ENCODE measurements at regions not wholly inside any gene's neighbourhood (a gene's known extent, or its start where the extent isn't known, plus 50 kb on each side); places are given as distances from the start of the nearest gene placed in this dataset.

DNA sequence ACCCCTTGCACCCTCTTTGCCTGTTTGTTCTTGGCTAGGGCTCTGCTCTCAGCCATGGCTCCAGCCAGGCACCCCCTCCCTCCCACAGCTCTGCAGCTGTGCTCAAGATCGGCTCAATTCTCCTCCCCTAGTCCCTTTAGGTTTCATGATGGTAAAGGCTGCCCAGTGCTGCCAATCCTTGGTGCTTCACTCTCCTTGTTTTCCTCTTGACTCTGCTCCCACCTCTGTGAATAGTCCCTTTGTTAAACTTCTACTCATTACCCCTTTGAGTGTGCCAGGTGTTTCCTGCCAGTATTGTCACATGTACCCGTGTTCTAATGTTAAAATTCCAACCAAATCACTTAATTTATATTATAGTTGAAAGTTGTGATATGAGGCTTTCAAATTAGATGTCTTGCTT lies 101.0 kb upstream of the CERS6 start:
- ATAC-seq (ENCODE audit: insufficient read depth, low read depth), result peak; percentile 58; the same call in 1 of the 3 replicates
- Histone ChIP-seq H3K4me2 (ENCODE audit: insufficient read depth, low read length) (no peak overlapping the region), H2AFZ (ENCODE audit: low read depth, low read length) (no peak overlapping the region)

DNA sequence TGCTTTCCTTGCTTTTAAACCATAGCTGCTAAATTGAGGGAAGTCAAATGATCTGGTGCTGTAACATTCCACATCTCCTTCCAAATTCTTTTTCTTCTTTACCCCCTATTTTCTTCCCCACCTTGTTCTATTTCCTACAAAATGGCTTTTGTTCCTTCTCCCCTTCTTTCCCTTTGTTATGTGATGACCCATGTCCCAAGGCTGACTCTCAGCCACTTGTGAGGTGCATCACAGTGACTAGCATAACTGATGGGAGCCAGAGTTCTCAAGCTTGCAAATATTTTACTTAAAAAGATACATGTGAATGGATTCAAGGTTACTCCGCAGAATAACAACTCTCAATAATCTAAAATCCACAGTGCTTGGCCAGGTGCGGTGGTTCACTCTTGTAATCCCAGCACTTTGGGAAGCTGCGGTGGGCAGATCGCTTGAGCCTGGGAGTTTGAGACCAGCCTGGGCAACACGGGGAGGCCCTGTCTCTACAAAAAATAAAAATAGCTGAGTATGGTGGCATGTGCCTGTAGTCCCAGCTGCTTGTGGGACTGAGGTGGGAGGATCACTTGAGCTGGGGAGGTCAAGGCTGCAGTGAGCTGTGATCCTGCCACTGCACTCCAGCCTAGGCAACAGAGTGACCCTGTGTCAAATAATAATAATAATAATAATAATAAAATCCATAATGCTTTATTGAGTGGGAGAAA lies 100.1 kb upstream of the CERS6 start:
- Histone ChIP-seq H3K4me2 (ENCODE audit: insufficient read depth, low read length) (no peak overlapping the region), H3K4me1 (ENCODE audit: insufficient read depth, low read length) (peaks cover 7% of the 10 kb centered on the region), H3K36me3 (ENCODE audit: insufficient read depth, low read length) (no peaks in the 10 kb centered on the region), H3K4me3 (ENCODE audit: low read depth in 1 of 2, low read length in 2 of 2) (no peak overlapping the region), H3K9me3 (ENCODE audit: insufficient read depth, low read length, severe bottlenecking) (no peaks in the 10 kb centered on the region), H4K20me1 (ENCODE audit: insufficient read depth, low read length) (no peaks in the 10 kb centered on the region), H3K9ac (ENCODE audit: low read depth, low read length) (no peak overlapping the region), H3K27me3 (ENCODE audit: insufficient read depth, low read length, poor library complexity) (no peaks in the 10 kb centered on the region), H3K27ac (ENCODE audit: low read length) (no peak overlapping the region), H3K79me2 (ENCODE audit: insufficient read depth, low read length) (no peaks in the 10 kb centered on the region), H2AFZ (ENCODE audit: low read depth, low read length) (no peak overlapping the region)
- ATAC-seq (ENCODE audit: insufficient read depth, low read depth) (no peak), DNase-seq (no peak)
- TF ChIP-seq, protein P1, sequence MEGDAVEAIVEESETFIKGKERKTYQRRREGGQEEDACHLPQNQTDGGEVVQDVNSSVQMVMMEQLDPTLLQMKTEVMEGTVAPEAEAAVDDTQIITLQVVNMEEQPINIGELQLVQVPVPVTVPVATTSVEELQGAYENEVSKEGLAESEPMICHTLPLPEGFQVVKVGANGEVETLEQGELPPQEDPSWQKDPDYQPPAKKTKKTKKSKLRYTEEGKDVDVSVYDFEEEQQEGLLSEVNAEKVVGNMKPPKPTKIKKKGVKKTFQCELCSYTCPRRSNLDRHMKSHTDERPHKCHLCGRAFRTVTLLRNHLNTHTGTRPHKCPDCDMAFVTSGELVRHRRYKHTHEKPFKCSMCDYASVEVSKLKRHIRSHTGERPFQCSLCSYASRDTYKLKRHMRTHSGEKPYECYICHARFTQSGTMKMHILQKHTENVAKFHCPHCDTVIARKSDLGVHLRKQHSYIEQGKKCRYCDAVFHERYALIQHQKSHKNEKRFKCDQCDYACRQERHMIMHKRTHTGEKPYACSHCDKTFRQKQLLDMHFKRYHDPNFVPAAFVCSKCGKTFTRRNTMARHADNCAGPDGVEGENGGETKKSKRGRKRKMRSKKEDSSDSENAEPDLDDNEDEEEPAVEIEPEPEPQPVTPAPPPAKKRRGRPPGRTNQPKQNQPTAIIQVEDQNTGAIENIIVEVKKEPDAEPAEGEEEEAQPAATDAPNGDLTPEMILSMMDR (IDR thresholded peaks at IDR 0.05; ENCODE audit: borderline replicate concordance, extremely low read depth, low read length, poor library complexity, severe bottlenecking), result no peak
- no peak for TF ChIP-seq EZH2 (IDR thresholded peaks at IDR 0.05; ENCODE audit: borderline replicate concordance, low read depth, low read length, severe bottlenecking)

More for the DNA sequence above, 101.0 kb upstream of the CERS6 start:
- Histone ChIP-seq H3K27ac (ENCODE audit: low read length) (no peak overlapping the region), H3K9me3 (ENCODE audit: insufficient read depth, low read length, severe bottlenecking) (no peaks in the 10 kb centered on the region), H4K20me1 (ENCODE audit: insufficient read depth, low read length) (no peaks in the 10 kb centered on the region), H3K9ac (ENCODE audit: low read depth, low read length) (no peak overlapping the region), H3K4me1 (ENCODE audit: insufficient read depth, low read length) (peaks cover 7% of the 10 kb centered on the region), H3K4me3 (ENCODE audit: low read depth in 1 of 2, low read length in 2 of 2) (no peak overlapping the region), H3K27me3 (ENCODE audit: insufficient read depth, low read length, poor library complexity) (no peaks in the 10 kb centered on the region), H3K79me2 (ENCODE audit: insufficient read depth, low read length) (no peaks in the 10 kb centered on the region), H3K36me3 (ENCODE audit: insufficient read depth, low read length) (no peaks in the 10 kb centered on the region)
- TF ChIP-seq, protein P1 (IDR thresholded peaks at IDR 0.05; ENCODE audit: borderline replicate concordance, extremely low read depth, low read length, poor library complexity, severe bottlenecking), result no peak
- TF ChIP-seq EZH2 (IDR thresholded peaks at IDR 0.05; ENCODE audit: borderline replicate concordance, low read depth, low read length, severe bottlenecking), result no peak
- DNase-seq, result no peak

DNA sequence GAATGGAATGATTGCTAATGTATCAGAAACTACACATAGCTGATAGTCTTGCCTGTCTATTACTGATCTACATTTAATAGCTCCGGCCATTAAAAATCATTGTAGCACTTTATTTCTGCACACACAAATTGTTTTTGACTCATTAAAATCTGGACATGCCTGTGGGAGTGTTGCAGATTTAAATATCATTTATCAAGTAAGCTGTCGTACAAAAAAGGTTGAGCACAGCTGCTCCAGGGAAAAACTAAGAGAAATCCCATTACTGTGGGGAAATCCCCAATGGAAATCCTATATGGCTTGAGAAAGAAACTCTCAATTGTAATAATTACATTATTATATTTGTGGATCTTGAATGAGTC lies 99.6 kb upstream of the CERS6 start:
- no peaks in the 10 kb centered on the region for H4K20me1 ChIP-seq (ENCODE audit: insufficient read depth, low read length)
- H3K27me3 ChIP-seq (ENCODE audit: insufficient read depth, low read length, poor library complexity), result no peaks in the 10 kb centered on the region
- H3K4me1 ChIP-seq (ENCODE audit: insufficient read depth, low read length), result peaks cover 7% of the 10 kb centered on the region
- H2AFZ ChIP-seq (ENCODE audit: low read depth, low read length), result no peak overlapping the region
- TF ChIP-seq, protein P1 (IDR thresholded peaks at IDR 0.05; ENCODE audit: borderline replicate concordance, extremely low read depth, low read length, poor library complexity, severe bottlenecking), result no peak
- DNase-seq (no peak), ATAC-seq (ENCODE audit: insufficient read depth, low read depth) (no peak)
- H3K4me2 ChIP-seq (ENCODE audit: insufficient read depth, low read length), result no peak overlapping the region
- H3K36me3 ChIP-seq (ENCODE audit: insufficient read depth, low read length), result no peaks in the 10 kb centered on the region
- H3K79me2 ChIP-seq (ENCODE audit: insufficient read depth, low read length), result no peaks in the 10 kb centered on the region
- no peaks in the 10 kb centered on the region for H3K9me3 ChIP-seq (ENCODE audit: insufficient read depth, low read length, severe bottlenecking)
- no peak overlapping the region for H3K9ac ChIP-seq (ENCODE audit: low read depth, low read length)
- no peak overlapping the region for H3K27ac ChIP-seq (ENCODE audit: low read length)
- H3K4me3 ChIP-seq (ENCODE audit: low read depth in 1 of 2, low read length in 2 of 2), result no peak overlapping the region
